ENCODE measurements at regions not wholly inside any gene's neighbourhood (a gene's known extent, or its start where the extent isn't known, plus 50 kb on each side); places are given as distances from the start of the nearest gene placed in this dataset.
"Not testable (repeated sequence)": the region's sequence is repeated elsewhere in the genome, so short reads cannot be mapped to it uniquely, and the experiment has no call there.

- no peak overlapping the region for H3K27ac ChIP-seq
- H3K4me1 ChIP-seq (ENCODE audit: low read depth): no peaks in the 10 kb centered on the region
- no peaks in the 10 kb centered on the region for H3K9me3 ChIP-seq (ENCODE audit: low read depth)
- DNase-seq (ENCODE audit: low read depth in 1 of 2, low spot score in 1 of 2): no peak
- no peaks in the 10 kb centered on the region for H3K27me3 ChIP-seq
- H3K4me3 ChIP-seq: no peak overlapping the region
- no peaks in the 10 kb centered on the region for H3K36me3 ChIP-seq
- no peak for TF ChIP-seq CTCF (IDR thresholded peaks at IDR 0.05; ENCODE audit: low read depth, low read length)
Measured at GRCh38 chr17:20823905-20824304, 218.9 kb downstream of the USP22 start.

- Histone ChIP-seq H3K9me3 (ENCODE audit: low read depth) (no peaks in the 10 kb centered on the region), H3K36me3 (no peaks in the 10 kb centered on the region), H3K27ac (no peak overlapping the region), H3K27me3 (no peaks in the 10 kb centered on the region), H3K4me3 (no peak overlapping the region), H3K4me1 (ENCODE audit: low read depth) (no peaks in the 10 kb centered on the region)
- no peak for DNase-seq (ENCODE audit: low read depth in 1 of 2, low spot score in 1 of 2)
- no peak for TF ChIP-seq CTCF (IDR thresholded peaks at IDR 0.05; ENCODE audit: low read depth, low read length)
Measured at GRCh38 chr17:20825539-20825938, 217.3 kb downstream of the USP22 start.

- DNase-seq (ENCODE audit: low read depth in 1 of 2, low spot score in 1 of 2); H3K27ac ChIP-seq; H3K4me1 ChIP-seq (ENCODE audit: low read depth); H3K36me3 ChIP-seq; H3K4me3 ChIP-seq; H3K9me3 ChIP-seq (ENCODE audit: low read depth): not testable (repeated sequence)
- peaks cover 69% of the 10 kb centered on the region for H3K27me3 ChIP-seq
Measured at GRCh38 chr17:20840453-20840852, 202.4 kb downstream of the USP22 start.

GRCh38 chr17:20840987-20841865 is 201.6 kb downstream of the USP22 start:
- not testable (repeated sequence) for H3K9me3 ChIP-seq (ENCODE audit: low read depth); H3K27ac ChIP-seq; H3K4me3 ChIP-seq; DNase-seq (ENCODE audit: low read depth in 1 of 2, low spot score in 1 of 2); H3K36me3 ChIP-seq; H3K4me1 ChIP-seq (ENCODE audit: low read depth)
- peaks cover 75% of the 10 kb centered on the region for H3K27me3 ChIP-seq

- not testable (repeated sequence) for H3K4me1 ChIP-seq (ENCODE audit: low read depth); H3K4me3 ChIP-seq; DNase-seq (ENCODE audit: low read depth in 1 of 2, low spot score in 1 of 2); H3K27ac ChIP-seq; H3K36me3 ChIP-seq; H3K9me3 ChIP-seq (ENCODE audit: low read depth)
- H3K27me3 ChIP-seq: peaks cover 67% of the 10 kb centered on the region
Measured at GRCh38 chr17:20842012-20842411, 200.8 kb downstream of the USP22 start.

GRCh38 chr17:20843261-20843660 is 199.6 kb downstream of the USP22 start:
- H3K4me3 ChIP-seq; H3K36me3 ChIP-seq; H3K27ac ChIP-seq; H3K9me3 ChIP-seq (ENCODE audit: low read depth); DNase-seq (ENCODE audit: low read depth in 1 of 2, low spot score in 1 of 2); H3K4me1 ChIP-seq (ENCODE audit: low read depth): not testable (repeated sequence)
- peaks cover 65% of the 10 kb centered on the region for H3K27me3 ChIP-seq

GRCh38 chr17:20843799-20844553 is 198.8 kb downstream of the USP22 start:
- peak in 1 of 2 donors; percentile 50 for DNase-seq (ENCODE audit: low read depth in 1 of 2, low spot score in 1 of 2)
- H3K4me3 ChIP-seq: peak overlapping the region; percentile 29
- H3K27ac ChIP-seq: not testable (repeated sequence)

GRCh38 chr17:20848869-20849443 is 193.9 kb downstream of the USP22 start:
- H3K9me3 ChIP-seq (ENCODE audit: low read depth); DNase-seq (ENCODE audit: low read depth in 1 of 2, low spot score in 1 of 2); H3K36me3 ChIP-seq; H3K4me3 ChIP-seq; H3K27ac ChIP-seq; H3K4me1 ChIP-seq (ENCODE audit: low read depth): not testable (repeated sequence)
- peak; percentile 46 for TF ChIP-seq CTCF (IDR thresholded peaks at IDR 0.05; ENCODE audit: low read depth, low read length)
- peaks cover 16% of the 10 kb centered on the region for H3K27me3 ChIP-seq

More at GRCh38 chr17:20843799-20844553, 198.8 kb downstream of the USP22 start:
- H3K9me3 ChIP-seq (ENCODE audit: low read depth); H3K4me1 ChIP-seq (ENCODE audit: low read depth); H3K36me3 ChIP-seq: not testable (repeated sequence)
- H3K27me3 ChIP-seq: peaks cover 58% of the 10 kb centered on the region

- H3K27ac ChIP-seq: not testable (repeated sequence)
- H3K4me3 ChIP-seq: peak overlapping the region; percentile 33
Measured at GRCh38 chr17:20851591-20852238, 191.1 kb downstream of the USP22 start.

More at GRCh38 chr17:20851591-20852238, 191.1 kb downstream of the USP22 start:
- H3K4me1 ChIP-seq (ENCODE audit: low read depth); H3K36me3 ChIP-seq; H3K27me3 ChIP-seq; H3K9me3 ChIP-seq (ENCODE audit: low read depth): not testable (repeated sequence)
- DNase-seq (ENCODE audit: low read depth in 1 of 2, low spot score in 1 of 2): peak; percentile 43 to 52

Data from cardiac muscle cell (in vitro differentiated cells and primary cell).